Colonic mucosa (tissue), 4 donors: ENCODE measurements at regions not wholly inside any gene's neighbourhood (a gene's known extent, or its start where the extent isn't known, plus 50 kb on each side); places are given as distances from the start of the nearest gene placed in this dataset.

Source experiments
- DNase-seq: peaks from one replicate; pipeline ENCODE4 v3.0.0-alpha.2; 2020
- H3K27ac ChIP-seq: fragments of 200-600 bp; one replicate; pipeline ENCODE4 v1.8.0; 2021
- H3K27me3 ChIP-seq: fragments of 200-600 bp; one replicate; pipeline ENCODE4 v1.8.0; 2021
- H3K36me3 ChIP-seq: fragments of 200-600 bp; one replicate; pipeline ENCODE4 v1.8.0; 2021
- H3K4me1 ChIP-seq: fragments of 200-600 bp; one replicate; pipeline ENCODE4 v1.8.0; 2021; ENCODE audit warnings: mild to moderate bottlenecking
- H3K4me3 ChIP-seq: fragments of 200-600 bp; one replicate; pipeline ENCODE4 v1.8.0; 2021
- H3K9ac ChIP-seq, 2 donors: one replicate each; pipeline ENCODE4 v1.7.0; 2013; ENCODE audit warnings: control low read depth in 2 of 2, low read depth in 2 of 2, low read length in 2 of 2
- H3K9me3 ChIP-seq: fragments of 200-600 bp; one replicate; pipeline ENCODE4 v1.8.0; 2021
- intact Hi-C: fragments of 100-400 bp; cut with DNase I; formaldehyde crosslinking; loops from one replicate; pipeline ENCODE4 v1.14.1; 2022
- TF ChIP-seq, protein P1 (sequence below): fragments of 200-600 bp; IDR thresholded peaks from one replicate; pipeline ENCODE4 v1.8.0; 2022; ENCODE audit warnings: antibody characterized with exemption, mild to moderate bottlenecking
- donor health status: healthy.
- donor health status: DM: no; HTN: no; CAD: no.
- donor health status: DM: no; HTN: no; CAD: no.

DNA sequence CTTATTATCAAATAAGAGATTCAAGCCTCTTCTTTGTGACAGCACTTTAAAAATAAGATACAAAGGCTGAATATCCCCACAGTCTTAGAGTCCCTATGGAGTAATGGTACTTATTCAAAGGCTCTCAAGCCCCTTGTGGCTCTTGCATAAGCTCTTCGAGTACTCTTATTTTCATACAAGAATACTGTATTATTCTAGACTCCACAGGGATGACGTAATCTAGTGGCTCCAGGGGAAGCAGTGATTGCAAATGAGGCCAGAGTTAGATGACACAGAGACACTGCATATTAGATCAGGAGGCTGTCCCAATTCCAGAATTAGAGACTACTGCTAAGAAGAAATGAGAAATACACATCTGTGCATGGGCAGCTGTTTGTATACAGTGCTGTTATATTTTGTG is 1195.9 kb upstream of the MAP3K7 start:
- H3K4me1 ChIP-seq: no peaks in the 10 kb centered on the region
- no peaks in the 10 kb centered on the region for H3K27me3 ChIP-seq
- no peak overlapping the region for H3K27ac ChIP-seq
- no peak overlapping the region for H3K4me3 ChIP-seq
- H3K36me3 ChIP-seq: no peaks in the 10 kb centered on the region
- H3K9me3 ChIP-seq: no peaks in the 10 kb centered on the region
- intact Hi-C loops: no loop called here
- DNase-seq: no peak
- TF ChIP-seq, protein P1, sequence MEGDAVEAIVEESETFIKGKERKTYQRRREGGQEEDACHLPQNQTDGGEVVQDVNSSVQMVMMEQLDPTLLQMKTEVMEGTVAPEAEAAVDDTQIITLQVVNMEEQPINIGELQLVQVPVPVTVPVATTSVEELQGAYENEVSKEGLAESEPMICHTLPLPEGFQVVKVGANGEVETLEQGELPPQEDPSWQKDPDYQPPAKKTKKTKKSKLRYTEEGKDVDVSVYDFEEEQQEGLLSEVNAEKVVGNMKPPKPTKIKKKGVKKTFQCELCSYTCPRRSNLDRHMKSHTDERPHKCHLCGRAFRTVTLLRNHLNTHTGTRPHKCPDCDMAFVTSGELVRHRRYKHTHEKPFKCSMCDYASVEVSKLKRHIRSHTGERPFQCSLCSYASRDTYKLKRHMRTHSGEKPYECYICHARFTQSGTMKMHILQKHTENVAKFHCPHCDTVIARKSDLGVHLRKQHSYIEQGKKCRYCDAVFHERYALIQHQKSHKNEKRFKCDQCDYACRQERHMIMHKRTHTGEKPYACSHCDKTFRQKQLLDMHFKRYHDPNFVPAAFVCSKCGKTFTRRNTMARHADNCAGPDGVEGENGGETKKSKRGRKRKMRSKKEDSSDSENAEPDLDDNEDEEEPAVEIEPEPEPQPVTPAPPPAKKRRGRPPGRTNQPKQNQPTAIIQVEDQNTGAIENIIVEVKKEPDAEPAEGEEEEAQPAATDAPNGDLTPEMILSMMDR: no peak
- H3K9ac ChIP-seq: no peak overlapping the region

DNA sequence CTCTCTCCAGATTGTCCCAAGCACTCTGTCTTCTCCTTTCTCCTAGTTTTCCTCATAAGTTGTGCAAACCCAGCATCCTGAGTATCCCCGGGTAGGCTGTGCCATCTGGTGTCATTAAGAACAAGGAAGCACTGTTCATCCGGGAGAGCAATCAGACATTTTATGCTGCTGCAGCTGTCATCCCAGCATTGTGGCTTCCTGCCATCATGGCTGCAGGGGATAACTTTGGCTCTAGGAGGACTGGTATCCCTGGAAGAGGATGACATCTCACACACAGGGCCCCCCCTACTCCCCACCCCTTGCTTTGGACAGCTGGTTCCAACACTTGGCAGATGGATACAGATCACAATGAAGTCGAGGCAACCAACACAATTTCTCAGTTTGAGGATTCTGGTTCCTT is 1195.1 kb upstream of the MAP3K7 start:
- H3K36me3 ChIP-seq: no peaks in the 10 kb centered on the region
- H3K27ac ChIP-seq: no peak overlapping the region
- H3K9me3 ChIP-seq: no peaks in the 10 kb centered on the region
- H3K4me1 ChIP-seq: no peaks in the 10 kb centered on the region
- H3K4me3 ChIP-seq: no peak overlapping the region
- H3K9ac ChIP-seq: no peak overlapping the region
- TF ChIP-seq, protein P1: no peak
- intact Hi-C loops: no loop called here
- DNase-seq: no peak
- no peaks in the 10 kb centered on the region for H3K27me3 ChIP-seq

DNA sequence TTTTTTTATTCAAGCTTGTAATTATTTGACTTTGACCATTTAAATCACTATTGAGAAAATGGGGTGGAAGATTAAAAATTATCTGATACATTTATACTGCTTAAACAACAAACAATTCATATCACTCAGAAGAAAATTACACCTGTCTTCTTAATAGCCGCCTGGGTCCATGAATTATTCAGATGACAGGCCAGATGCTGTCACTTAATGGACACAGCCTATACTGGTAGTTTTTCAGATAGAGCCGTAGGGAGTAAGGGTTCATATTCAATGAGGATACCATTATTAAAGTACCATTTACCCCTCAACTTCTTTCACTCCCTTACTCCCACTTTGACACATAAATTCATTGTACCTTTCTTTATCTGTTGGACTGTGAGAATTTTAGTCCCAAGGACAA is 1193.4 kb upstream of the MAP3K7 start:
- Histone ChIP-seq H3K9ac (no peak overlapping the region), H3K27ac (no peak overlapping the region), H3K9me3 (no peaks in the 10 kb centered on the region), H3K4me3 (no peak overlapping the region), H3K27me3 (no peaks in the 10 kb centered on the region), H3K36me3 (no peaks in the 10 kb centered on the region), H3K4me1 (no peaks in the 10 kb centered on the region)
- TF ChIP-seq, protein P1: no peak
- intact Hi-C loops: no loop called here
- DNase-seq: no peak

DNA sequence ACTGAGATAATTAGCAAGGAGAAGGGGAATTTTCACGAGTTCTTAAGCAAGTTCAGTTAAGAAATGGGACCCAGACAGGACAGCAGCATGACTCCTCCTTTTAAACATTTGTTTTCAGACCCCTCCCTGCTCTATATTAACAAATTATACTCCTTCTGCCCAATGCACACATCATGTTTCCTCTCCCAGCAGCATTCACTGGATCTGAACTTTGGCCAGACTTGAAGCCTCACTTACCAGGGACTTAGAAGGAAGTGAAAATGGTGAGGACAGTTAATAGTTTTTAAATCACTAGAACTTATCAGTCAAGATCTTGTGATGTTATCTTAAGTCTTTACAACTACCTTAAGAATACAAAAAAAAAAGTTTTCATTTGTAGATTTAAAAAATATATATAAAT is 1174.7 kb upstream of the MAP3K7 start:
- intact Hi-C loops: no loop called here
- no peak overlapping the region for H3K27ac ChIP-seq
- no peak for DNase-seq
- H3K36me3 ChIP-seq: no peaks in the 10 kb centered on the region
- no peak overlapping the region for H3K4me3 ChIP-seq
- TF ChIP-seq, protein P1: no peak
- H3K9ac ChIP-seq: no peak overlapping the region
- H3K27me3 ChIP-seq: no peaks in the 10 kb centered on the region
- no peaks in the 10 kb centered on the region for H3K9me3 ChIP-seq
- no peaks in the 10 kb centered on the region for H3K4me1 ChIP-seq

DNA sequence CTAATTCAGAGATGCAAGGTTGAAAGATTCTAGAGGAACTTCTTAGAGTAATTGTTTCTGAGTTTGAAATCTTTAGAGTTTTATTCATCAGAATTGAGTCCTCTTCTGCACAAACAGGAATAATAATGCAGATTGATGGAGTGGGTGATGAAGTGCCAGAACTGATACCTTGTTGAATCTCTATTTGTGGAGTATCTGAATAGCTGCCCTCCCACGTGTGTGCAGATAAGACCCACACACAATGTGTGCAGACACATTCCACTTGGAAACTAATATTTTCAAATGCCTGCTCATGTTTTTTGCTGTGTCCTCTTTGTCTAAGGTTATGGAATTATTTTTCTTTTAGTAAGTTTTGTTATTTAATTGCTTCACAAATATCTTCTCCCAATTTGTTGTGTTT is 1167.8 kb upstream of the MAP3K7 start:
- intact Hi-C loops: no loop called here
- Histone ChIP-seq H3K27me3 (no peaks in the 10 kb centered on the region), H3K4me1 (no peaks in the 10 kb centered on the region), H3K9ac (no peak overlapping the region), H3K4me3 (no peak overlapping the region), H3K36me3 (no peaks in the 10 kb centered on the region), H3K27ac (no peak overlapping the region), H3K9me3 (no peaks in the 10 kb centered on the region)
- no peak for DNase-seq
- TF ChIP-seq, protein P1: no peak

DNA sequence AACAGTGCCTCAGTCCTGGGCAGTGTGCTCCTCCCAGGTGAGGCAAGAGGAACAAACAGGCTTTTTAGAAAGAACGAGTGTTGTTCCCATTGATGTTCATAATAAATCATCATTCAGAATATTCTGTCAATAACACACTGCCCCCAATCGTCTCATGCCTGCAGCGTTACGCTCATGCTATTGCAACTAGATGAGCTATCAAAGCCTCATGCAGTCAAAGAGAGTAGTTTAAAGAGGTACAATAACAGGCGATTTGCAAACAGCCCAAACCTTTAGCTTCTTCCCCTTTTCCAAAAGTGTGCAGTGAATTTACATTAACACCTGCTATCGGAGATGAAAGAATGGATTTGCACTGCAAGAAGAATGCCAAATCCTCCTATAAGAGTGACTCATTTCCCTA is 1164.7 kb upstream of the MAP3K7 start:
- Histone ChIP-seq H3K4me3 (no peak overlapping the region), H3K4me1 (no peaks in the 10 kb centered on the region), H3K9me3 (no peaks in the 10 kb centered on the region), H3K9ac (no peak overlapping the region), H3K36me3 (no peaks in the 10 kb centered on the region), H3K27ac (no peak overlapping the region), H3K27me3 (no peaks in the 10 kb centered on the region)
- TF ChIP-seq, protein P1: no peak
- no peak for DNase-seq
- intact Hi-C loops: no loop called here
